Kidney (tissue), 13 donors: ENCODE measurements at regions not wholly inside any gene's neighbourhood (a gene's known extent, or its start where the extent isn't known, plus 50 kb on each side); places are given as distances from the start of the nearest gene placed in this dataset.

ENCODE experiments used
- DNase-seq, 5 donors: peaks; one replicate each; pipeline ENCODE4 v3.0.0-alpha.2; 2013 to 2020
- FAIRE-seq: peaks from 2 replicates; lab custom pipeline; 2012; peaks lifted over from hg19 to GRCh38; lab: Jason Lieb, UNC
- H3K27ac ChIP-seq, 2 donors: one replicate each; pipeline ENCODE4 v1.7.0; 2013; ENCODE audit warnings: low read depth in 2 of 2, low read length in 2 of 2, inconsistent platforms in 1 of 2
- H3K27me3 ChIP-seq: one replicate; pipeline ENCODE4 v1.7.1; 2013; ENCODE audit warnings: low read length, inconsistent platforms; ENCODE audit not compliant: control insufficient read depth, insufficient read depth
- H3K36me3 ChIP-seq, 3 donors: one replicate each; pipeline versions ENCODE4 v1.7.0 to v1.7.1; 2013; ENCODE audit warnings: low read length in 3 of 3, control low read depth in 1 of 3, inconsistent platforms in 1 of 3; ENCODE audit not compliant: insufficient read depth in 3 of 3, control insufficient read depth in 2 of 3
- H3K4me1 ChIP-seq, 3 donors: one replicate each; pipeline versions ENCODE4 v1.7.0 to v1.7.1; 2013; ENCODE audit warnings: low read length in 3 of 3, inconsistent platforms in 1 of 3, low read depth in 1 of 3; ENCODE audit not compliant: control insufficient read depth in 2 of 3, insufficient read depth in 2 of 3
- H3K4me3 ChIP-seq, 3 donors: one replicate each; pipeline versions ENCODE4 v1.7.0 to v1.8.1; 2013; ENCODE audit warnings: low read length in 3 of 3, control low read depth in 1 of 3, inconsistent platforms in 1 of 3
- H3K9ac ChIP-seq, 3 donors: one replicate each; pipeline versions ENCODE4 v1.7.0 to v1.7.1; 2013; ENCODE audit warnings: low read length in 3 of 3, control low read depth in 1 of 3, inconsistent platforms in 1 of 3
- H3K9me3 ChIP-seq, 3 donors: one replicate each; pipeline versions ENCODE4 v1.7.0 to v1.7.1; 2013; ENCODE audit warnings: low read length in 3 of 3, control low read depth in 1 of 3, inconsistent platforms in 1 of 3; ENCODE audit not compliant: control insufficient read depth in 2 of 3, insufficient read depth in 1 of 3
- CTCF ChIP-seq: IDR thresholded peaks from 3 replicates; pipeline ENCODE4 v1.5.1; 2012; ENCODE audit warnings: mild to moderate bottlenecking, moderate library complexity, borderline replicate concordance; ENCODE audit not compliant: insufficient read depth; ENCODE audit errors: extremely low read depth
- intact Hi-C: fragments of 100-400 bp; cut with DNase I; formaldehyde crosslinking; loops from one replicate; pipeline ENCODE4 v1.11.1; 2022
- donor health status: control.
- donor health status: control.
- donor health status: control.
- donor health status: control.
- donor health status: control.
- donor health status: DM: yes; HTN: yes; CAD: no.
- donor health status: Normal renal cell carcinoma (clear cell type).

DNA sequence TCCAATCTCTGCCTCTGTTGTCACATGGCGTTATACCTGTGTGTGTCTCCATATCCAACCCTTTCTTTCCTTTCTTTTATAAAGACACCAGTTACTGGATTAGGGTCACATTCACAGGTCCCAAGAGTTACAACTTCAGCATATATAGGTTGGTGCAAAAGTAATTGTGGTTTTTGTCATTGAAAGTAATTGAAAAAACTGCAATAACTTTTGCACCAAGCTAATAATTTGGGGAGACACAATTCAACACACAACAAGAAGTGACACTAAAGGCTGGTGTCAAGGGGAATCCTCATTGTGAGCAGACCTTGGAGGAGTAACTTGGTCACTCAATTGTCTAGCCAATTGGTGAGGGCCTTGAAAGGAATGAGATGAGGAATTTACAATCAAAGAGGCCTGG is 1366.1 kb downstream of the PCDH9 start:
- H3K9me3 ChIP-seq, result no peaks in the 10 kb centered on the region
- no peak for DNase-seq
- no peak overlapping the region for H3K9ac ChIP-seq
- TF ChIP-seq CTCF, result no peak
- H3K4me3 ChIP-seq, result no peak overlapping the region
- no peaks in the 10 kb centered on the region for H3K4me1 ChIP-seq
- H3K27ac ChIP-seq, result no peak overlapping the region
- no peak for FAIRE-seq
- H3K36me3 ChIP-seq, result no peaks in the 10 kb centered on the region
- H3K27me3 ChIP-seq, result no peaks in the 10 kb centered on the region
- intact Hi-C loops, result no loop called here

DNA sequence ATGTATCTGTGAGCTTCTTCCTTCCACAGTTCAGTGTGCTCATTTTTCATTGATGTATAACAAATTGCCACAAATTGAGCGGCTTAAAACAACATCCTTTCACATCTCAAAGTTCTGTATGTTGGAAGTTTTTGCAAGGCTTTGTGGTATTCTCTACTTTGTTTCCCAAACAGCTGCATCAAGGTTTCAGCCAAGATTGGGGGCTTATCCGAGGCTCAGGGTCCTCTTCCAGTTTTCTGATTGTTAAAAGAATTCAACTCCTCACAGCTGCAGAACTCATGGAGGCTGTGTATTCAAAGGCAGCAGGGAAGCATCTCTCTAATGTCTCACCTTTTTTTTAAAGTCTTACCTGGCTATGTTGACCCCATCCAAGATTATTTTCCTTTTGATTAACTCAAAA is 1369.8 kb downstream of the PCDH9 start:
- H3K9me3 ChIP-seq, result no peaks in the 10 kb centered on the region
- H3K4me1 ChIP-seq, result no peaks in the 10 kb centered on the region
- FAIRE-seq (no peak), DNase-seq (no peak)
- TF ChIP-seq CTCF, result no peak
- no peak overlapping the region for H3K4me3 ChIP-seq
- no peaks in the 10 kb centered on the region for H3K36me3 ChIP-seq
- H3K27ac ChIP-seq, result no peak overlapping the region
- no peaks in the 10 kb centered on the region for H3K27me3 ChIP-seq
- intact Hi-C loops, result no loop called here
- H3K9ac ChIP-seq, result no peak overlapping the region

GRCh38 chr13:65857942-65858565 is 1372.1 kb downstream of the PCDH9 start:
- TF ChIP-seq CTCF, result no peak
- Histone ChIP-seq H3K27ac (no peak overlapping the region), H3K27me3 (no peaks in the 10 kb centered on the region), H3K36me3 (no peaks in the 10 kb centered on the region), H3K4me3 (no peak overlapping the region), H3K9me3 (no peaks in the 10 kb centered on the region), H3K4me1 (no peaks in the 10 kb centered on the region), H3K9ac (no peak overlapping the region)
- intact Hi-C loops, result no loop called here
- DNase-seq, result no peak
- FAIRE-seq, result no peak

DNA sequence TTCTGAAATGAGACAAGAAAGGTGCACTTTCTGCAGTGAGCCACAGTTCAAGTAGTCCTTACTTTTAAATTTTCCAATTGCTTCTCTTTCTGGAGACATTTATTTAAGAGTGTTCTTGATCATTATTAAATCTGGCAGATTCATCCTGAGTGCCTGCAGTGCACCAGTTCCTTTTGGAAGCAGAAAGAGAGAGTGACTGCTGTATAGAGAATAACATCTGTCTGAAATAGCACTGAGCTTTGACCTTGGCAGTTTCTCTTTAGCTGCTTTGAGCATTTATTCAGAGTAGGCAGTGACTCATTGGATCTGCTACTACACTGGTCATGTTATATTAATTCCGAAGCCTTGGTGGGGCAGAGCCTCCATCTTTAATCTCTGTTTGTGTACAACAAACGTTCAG is 1373.7 kb downstream of the PCDH9 start:
- intact Hi-C loops, result no loop called here
- no peak for DNase-seq
- Histone ChIP-seq H3K27me3 (no peaks in the 10 kb centered on the region), H3K27ac (no peak overlapping the region), H3K9me3 (no peaks in the 10 kb centered on the region), H3K9ac (no peak overlapping the region), H3K4me1 (no peaks in the 10 kb centered on the region), H3K36me3 (no peaks in the 10 kb centered on the region), H3K4me3 (no peak overlapping the region)
- no peak for TF ChIP-seq CTCF
- no peak for FAIRE-seq
